NCI-H524 treated with DMSO at 0.1 percent for 48 hours (cell line): ENCODE measurements at regions not wholly inside any gene's neighbourhood (a gene's known extent, or its start where the extent isn't known, plus 50 kb on each side); places are given as distances from the start of the nearest gene placed in this dataset.

Experiments
- DNase-seq: peaks from one replicate; lab custom pipeline; 2025; lab: John Stamatoyannopoulos, UW

GRCh38 chr10:83880252-83880791 is 259.0 kb upstream of the GHITM start:
- DNase-seq = no peak

- no peak for DNase-seq
Observed at GRCh38 chr10:83881661-83882060, 257.6 kb upstream of the GHITM start.

- no peak for DNase-seq
Observed at GRCh38 chr10:83886871-83887270, 252.4 kb upstream of the GHITM start.

DNA sequence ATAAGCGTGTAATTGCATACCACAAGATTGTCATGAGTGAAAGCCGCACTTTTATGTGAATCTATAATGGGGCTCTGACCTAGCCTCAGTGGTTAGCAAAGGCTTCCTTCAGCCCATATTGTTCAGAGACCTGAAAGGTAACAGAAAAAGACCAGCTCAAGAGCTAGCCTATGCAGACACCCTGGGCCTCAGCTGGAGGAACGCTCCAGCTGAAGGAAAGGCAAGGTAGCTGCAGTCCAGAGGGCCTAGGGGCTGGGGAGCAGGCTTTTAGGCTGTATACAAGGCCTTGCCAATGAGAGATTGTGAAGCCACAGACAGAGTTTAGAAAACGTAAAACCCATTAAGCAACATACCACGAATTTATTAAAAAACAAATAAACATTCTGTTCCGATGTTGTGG is 246.6 kb upstream of the GHITM start:
- no peak for DNase-seq

DNA sequence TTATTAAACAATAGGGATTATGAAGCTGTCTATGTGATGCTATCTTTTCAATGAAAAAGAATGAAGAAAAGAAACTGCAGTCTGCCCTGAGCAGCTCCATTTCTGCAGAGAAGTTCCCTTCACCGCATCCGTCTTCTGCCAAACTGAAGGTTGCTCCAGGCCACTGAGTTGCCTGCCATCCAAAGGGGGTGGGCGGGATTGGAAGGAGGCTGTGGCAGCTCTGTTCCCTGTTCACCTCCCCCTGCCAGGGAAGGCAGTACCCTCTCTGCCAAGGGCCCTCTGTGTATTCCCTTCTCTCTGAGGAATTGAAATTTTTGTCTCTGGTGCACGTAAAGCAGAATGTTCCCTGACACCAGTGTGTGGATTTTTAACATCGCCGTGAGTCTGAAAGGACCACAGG is 243.1 kb upstream of the GHITM start:
- no peak for DNase-seq

DNA sequence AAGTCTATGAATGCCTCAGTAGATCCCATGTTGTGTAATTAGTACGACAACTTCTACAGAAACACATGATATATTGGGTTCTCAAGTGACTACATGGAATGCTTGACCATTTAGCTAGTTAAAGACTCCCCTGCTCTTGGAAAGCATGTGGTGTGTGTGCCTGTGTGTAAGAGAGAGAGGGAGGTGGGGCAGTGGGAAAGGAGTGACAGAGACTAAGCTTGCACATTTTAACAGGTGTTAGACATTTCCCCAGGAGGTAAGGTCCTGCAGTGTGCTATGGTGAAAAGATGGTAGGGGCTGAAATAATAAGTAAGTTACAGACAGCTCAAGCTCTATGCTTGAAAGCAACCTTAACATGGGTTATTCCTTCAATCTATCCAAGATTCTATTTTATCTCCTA is 241.7 kb upstream of the GHITM start:
- DNase-seq = no peak

DNA sequence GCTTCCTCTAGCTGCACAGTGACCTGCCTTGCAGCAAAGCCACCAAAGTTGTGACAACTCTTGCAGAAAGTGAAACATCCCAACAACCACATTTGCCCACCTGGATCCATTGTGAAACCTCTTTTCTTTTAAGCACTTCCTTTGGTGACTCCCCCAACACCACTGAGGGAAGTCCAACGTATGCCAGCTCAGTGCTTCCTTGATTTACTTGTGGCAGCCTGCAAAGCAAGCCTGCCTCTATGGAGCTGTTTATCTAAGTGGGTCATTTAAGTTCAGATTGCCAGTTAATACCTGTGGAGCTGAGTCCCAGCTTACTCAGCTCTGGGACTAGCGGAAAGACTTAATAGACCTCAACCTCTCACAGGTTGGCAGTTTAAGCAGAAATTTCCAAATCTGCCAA is 230.8 kb upstream of the GHITM start:
- no peak for DNase-seq

GRCh38 chr10:83909001-83909400 is 230.3 kb upstream of the GHITM start:
- no peak for DNase-seq

- no peak for DNase-seq
Observed at GRCh38 chr10:83915801-83916200, 223.5 kb upstream of the GHITM start.

DNA sequence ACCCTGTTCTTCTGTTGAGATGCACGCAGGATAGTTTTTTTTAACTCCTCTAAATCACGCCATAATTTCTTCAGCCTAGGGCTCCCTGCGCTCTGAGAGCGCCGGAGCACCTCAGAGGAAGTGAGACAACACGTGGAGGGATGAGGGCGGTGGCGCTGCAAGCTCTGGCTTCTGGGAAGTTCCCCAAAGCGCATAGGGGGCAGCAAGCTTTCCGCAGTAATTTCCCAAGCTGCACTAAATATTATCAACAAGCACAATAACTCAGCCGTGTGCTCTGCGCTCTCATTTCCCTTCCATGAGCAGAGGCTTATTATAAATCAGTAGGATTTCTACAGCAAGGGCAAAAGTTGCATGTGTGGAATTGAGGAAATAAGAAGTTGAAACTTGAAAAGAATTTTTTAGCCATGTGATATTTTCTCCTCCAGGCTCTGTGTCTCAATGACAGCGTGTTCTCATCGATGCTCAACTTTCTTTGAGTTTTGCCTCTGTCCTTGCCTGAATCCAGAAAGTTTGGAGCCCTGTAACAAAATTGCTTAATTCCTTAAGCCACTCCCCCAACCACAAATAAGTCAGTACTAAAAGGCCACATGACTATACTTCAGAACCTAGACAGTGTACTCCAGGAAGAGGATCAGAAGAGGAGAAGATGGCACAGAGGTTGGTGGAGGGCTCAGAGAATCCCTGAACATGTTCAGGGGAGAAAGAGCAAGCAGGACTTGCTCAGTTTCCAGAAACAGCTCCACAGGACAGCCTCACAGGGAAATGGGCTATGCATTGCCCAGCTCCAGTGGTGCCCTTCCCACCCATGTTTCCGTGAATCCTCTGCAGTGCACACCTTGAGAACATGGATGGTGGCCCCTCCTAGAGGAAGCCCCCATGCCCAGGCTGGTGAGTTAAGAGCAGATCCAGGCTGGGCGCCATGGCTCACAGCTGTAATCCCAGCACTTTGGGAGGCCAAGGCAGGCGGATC is 221.5 kb upstream of the GHITM start:
- no peak for DNase-seq

- DNase-seq = no peak
Observed at GRCh38 chr10:83919187-83919586, 220.1 kb upstream of the GHITM start.

GRCh38 chr10:83921984-83922860 is 217.1 kb upstream of the GHITM start:
- DNase-seq = no peak

- DNase-seq = no peak
Observed at GRCh38 chr10:83925133-83925532, 214.2 kb upstream of the GHITM start.

DNA sequence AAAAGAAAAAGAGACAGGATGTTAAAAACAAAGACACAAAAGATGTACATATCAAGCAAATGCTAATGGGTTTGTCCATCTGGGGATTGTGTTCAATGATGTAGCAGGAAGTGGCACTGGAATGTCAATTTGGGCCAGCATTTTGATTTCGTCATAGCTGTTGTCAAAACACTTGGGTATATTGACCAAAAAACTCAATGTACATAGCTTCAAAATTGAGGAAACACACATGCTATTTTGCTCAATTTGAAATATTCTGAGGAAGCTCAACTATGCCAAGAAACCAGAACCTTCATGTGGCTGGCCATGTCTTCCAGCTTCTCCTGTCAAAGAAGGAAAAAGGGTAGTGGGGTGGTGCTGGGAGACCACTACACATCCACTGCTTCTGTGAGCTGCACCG is 212.7 kb upstream of the GHITM start:
- no peak for DNase-seq

DNA sequence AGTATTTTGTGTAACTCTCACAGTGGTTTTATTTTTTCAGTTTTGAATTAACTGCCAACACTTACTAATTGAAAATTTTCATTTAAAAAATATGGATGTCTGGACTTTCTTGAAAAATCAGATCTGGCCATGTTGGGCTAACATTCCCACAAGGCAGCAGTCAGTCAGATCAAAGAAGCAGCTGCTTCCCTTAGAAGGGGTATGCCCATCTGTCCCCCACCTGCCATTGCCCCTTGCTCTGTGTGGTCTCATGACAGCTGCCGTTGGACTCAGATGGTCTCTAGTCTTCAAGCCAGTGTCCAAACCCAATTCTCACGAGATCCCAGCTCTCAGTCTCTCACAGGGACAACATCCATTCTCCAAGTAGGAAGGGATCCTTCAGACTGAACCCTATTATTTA is 212.1 kb upstream of the GHITM start:
- no peak for DNase-seq

DNA sequence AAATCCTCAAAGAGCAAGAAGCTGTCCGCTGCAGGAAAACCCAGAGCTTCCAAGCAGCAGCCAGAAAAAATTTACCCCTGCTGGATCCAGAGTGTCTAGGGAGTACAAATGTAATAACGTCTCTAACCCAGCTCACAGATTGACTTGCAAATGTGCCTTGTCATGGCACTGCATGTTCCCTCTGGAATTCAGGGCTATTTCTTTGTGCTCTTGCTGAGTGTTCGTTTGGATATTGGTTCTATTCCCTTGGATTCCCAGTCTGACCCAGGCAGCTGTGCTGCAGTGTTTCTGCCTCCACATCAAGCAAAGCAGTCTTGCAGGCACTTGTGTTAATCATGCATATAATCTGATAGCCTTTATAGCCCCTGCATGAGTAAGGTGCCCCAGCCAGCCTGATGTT is 209.9 kb upstream of the GHITM start:
- DNase-seq = no peak

DNA sequence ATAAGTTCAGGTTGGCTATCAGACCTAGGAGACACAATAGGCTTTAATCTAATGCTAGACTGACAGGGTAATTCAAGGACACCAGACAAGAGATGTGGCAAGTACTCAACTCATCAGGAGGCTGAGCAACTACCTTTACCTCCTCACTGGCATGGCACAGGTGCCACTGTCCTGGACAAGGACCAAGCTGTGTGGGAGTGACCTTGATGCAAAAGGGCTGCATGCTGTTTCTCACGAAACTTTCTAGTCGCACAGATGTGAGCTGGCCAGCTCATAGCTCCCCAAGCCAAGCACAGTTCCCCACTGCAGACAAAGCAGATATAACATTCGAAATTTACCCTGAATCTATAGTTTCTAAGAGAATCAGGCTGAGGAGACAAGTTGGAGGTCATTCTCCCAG is 207.6 kb upstream of the GHITM start:
- DNase-seq = no peak

DNA sequence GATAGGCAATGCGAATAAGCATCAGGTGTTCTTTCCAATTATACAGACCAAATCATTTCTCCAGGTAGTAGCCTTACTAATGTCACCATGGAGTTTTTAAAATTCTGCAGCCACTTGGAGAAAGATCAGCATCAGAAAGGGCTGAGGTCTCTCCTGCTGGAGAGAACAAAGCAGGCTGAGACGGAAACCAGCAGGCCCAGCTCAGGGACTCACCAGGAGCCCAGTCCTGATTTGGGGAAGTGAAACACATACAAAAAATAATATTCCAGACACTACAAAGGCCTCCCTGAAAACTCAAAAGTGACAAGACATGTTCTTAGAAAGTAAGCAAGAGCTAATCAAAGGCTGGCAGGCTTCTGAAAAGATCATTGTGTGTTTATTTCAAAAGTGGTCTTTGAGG is 207.1 kb upstream of the GHITM start:
- DNase-seq = no peak

DNA sequence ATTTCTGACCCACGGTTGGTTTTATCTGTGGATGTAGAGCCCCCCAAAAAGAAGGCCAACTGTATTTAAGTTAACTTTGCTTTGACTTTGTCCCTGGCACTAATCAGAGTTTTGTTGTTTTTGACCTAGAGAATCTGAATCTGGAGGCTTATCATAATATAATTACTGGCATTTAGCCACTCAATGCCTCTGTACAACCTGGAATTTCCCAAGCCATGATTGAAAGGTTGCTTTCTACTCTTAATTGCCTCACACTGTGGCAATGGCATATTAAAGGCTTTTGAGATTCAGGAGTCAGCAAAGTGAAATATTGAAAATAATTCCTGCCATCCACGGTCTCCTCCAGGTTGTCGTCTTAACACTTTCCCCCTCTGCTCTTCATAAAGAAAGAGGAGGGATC is 205.2 kb upstream of the GHITM start:
- DNase-seq = no peak

GRCh38 chr10:83934641-83935338 is 204.5 kb upstream of the GHITM start:
- no peak for DNase-seq

GRCh38 chr10:83935339-83935736 is 204.0 kb upstream of the GHITM start:
- DNase-seq = no peak

DNA sequence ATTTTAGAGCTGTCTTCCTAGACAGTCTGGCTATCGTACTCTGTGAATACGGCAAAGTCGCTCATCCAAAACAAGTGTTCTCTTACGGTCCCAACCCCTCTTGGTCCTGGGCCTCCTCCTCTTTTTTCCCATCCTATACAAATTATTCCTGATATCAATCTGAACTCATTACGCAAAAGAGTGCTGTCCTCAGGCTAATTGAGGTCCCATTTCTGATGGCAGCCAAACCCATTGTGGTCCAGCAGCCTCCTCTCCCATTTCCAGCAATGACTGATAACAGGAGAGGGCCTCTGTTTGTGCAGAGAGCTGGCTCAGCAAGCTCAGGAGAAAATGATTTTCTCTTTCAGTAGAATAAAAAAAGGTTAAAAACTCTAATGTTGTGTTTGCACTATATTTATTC is 203.4 kb upstream of the GHITM start:
- no peak for DNase-seq
